ENCODE measurements at regions not wholly inside any gene's neighbourhood (a gene's known extent, or its start where the extent isn't known, plus 50 kb on each side); places are given as distances from the start of the nearest gene placed in this dataset.
"Not testable (repeated sequence)": the region's sequence is repeated elsewhere in the genome, so short reads cannot be mapped to it uniquely, and the experiment has no call there.

GRCh38 chr19:28697308-28697707, 515.6 kb downstream of the UQCRFS1 start:
- no peaks in the 10 kb centered on the region for H4K20me1 ChIP-seq (ENCODE audit: insufficient read depth, low read length, poor library complexity, severe bottlenecking)
- TF ChIP-seq CTCF (conservative IDR thresholded peaks at IDR 0.05; ENCODE audit: low read length), result no peak
- TF ChIP-seq EZH2phosphoT487 (IDR thresholded peaks at IDR 0.05; ENCODE audit: borderline replicate concordance), result no peak

GRCh38 chr19:28694812-28695211, 518.1 kb downstream of the UQCRFS1 start:
- H3K27me3 ChIP-seq (ENCODE audit: insufficient read depth, low read length, poor library complexity, severe bottlenecking), result no peaks in the 10 kb centered on the region
- no peak for TF ChIP-seq CTCF (conservative IDR thresholded peaks at IDR 0.05; ENCODE audit: low read length)
- no peak for TF ChIP-seq EZH2phosphoT487 (IDR thresholded peaks at IDR 0.05; ENCODE audit: borderline replicate concordance)
- H3K4me1 ChIP-seq (ENCODE audit: insufficient read depth, low read length, poor library complexity, severe bottlenecking), result no peaks in the 10 kb centered on the region
- H3K4me2 ChIP-seq (ENCODE audit: low read depth, low read length, poor library complexity, severe bottlenecking), result no peak overlapping the region
- H3F3A ChIP-seq (ENCODE audit: low read depth), result no peaks in the 10 kb centered on the region
- no peak overlapping the region for H3K9ac ChIP-seq (ENCODE audit: low read depth, low read length, poor library complexity, severe bottlenecking)
- H3K9me2 ChIP-seq (replicated peaks; ENCODE audit: low read depth, low read length), result no peaks in the 10 kb centered on the region
- H3K36me3 ChIP-seq (ENCODE audit: insufficient read depth, low read length), result no peaks in the 10 kb centered on the region
- H4K20me1 ChIP-seq (ENCODE audit: insufficient read depth, low read length, poor library complexity, severe bottlenecking), result no peaks in the 10 kb centered on the region
- no peak overlapping the region for H3K4me3 ChIP-seq (ENCODE audit: low read length, poor library complexity, severe bottlenecking)
- H2AFZ ChIP-seq (ENCODE audit: low read length), result no peak overlapping the region
- H3K9me3 ChIP-seq (ENCODE audit: insufficient read depth, low read depth, low read length), result no peaks in the 10 kb centered on the region; the same call in 1 of the 2 replicates
- no peaks in the 10 kb centered on the region for H3K79me2 ChIP-seq (ENCODE audit: insufficient read depth, low read length)

More at GRCh38 chr19:28697308-28697707, 515.6 kb downstream of the UQCRFS1 start:
- Histone ChIP-seq H3F3A (ENCODE audit: low read depth) (no peaks in the 10 kb centered on the region), H3K36me3 (ENCODE audit: insufficient read depth, low read length) (no peaks in the 10 kb centered on the region), H3K9me3 (ENCODE audit: insufficient read depth, low read depth, low read length) (no peaks in the 10 kb centered on the region; the same call in 1 of the 2 replicates), H3K9me2 (replicated peaks; ENCODE audit: low read depth, low read length) (no peaks in the 10 kb centered on the region), H2AFZ (ENCODE audit: low read length) (no peak overlapping the region), H3K79me2 (ENCODE audit: insufficient read depth, low read length) (no peaks in the 10 kb centered on the region), H3K9ac (ENCODE audit: low read depth, low read length, poor library complexity, severe bottlenecking) (no peak overlapping the region), H3K4me2 (ENCODE audit: low read depth, low read length, poor library complexity, severe bottlenecking) (no peak overlapping the region), H3K4me1 (ENCODE audit: insufficient read depth, low read length, poor library complexity, severe bottlenecking) (no peaks in the 10 kb centered on the region), H3K4me3 (ENCODE audit: low read length, poor library complexity, severe bottlenecking) (no peak overlapping the region), H3K27me3 (ENCODE audit: insufficient read depth, low read length, poor library complexity, severe bottlenecking) (no peaks in the 10 kb centered on the region)

DNA sequence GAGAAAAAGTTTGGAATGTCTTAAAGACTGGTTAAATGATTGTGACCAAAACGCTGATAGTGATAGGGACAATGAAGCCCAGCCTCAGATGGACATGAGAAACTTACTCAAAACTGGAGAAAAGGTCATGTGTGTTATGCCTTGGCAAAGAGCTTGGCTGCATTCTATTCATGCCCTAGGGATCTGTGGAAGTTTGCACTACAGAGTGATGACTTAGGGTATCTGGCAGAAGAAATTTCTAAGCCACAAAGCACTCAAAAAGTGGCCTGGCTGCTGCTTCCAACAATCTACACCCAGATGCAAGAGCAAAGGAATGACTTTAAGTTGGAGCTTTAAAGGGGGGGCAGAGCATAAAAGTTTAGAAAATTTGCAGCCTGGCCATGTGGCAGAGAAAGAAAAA, 521.3 kb downstream of the UQCRFS1 start:
- Histone ChIP-seq H3K9me3 (ENCODE audit: insufficient read depth, low read depth, low read length) (no peaks in the 10 kb centered on the region; the same call in 1 of the 2 replicates), H3K79me2 (ENCODE audit: insufficient read depth, low read length) (no peaks in the 10 kb centered on the region), H3K9ac (ENCODE audit: low read depth, low read length, poor library complexity, severe bottlenecking) (no peak overlapping the region), H3K27me3 (ENCODE audit: insufficient read depth, low read length, poor library complexity, severe bottlenecking) (no peaks in the 10 kb centered on the region), H3K36me3 (ENCODE audit: insufficient read depth, low read length) (no peaks in the 10 kb centered on the region), H3K4me3 (ENCODE audit: low read length, poor library complexity, severe bottlenecking) (no peak overlapping the region), H3F3A (ENCODE audit: low read depth) (no peaks in the 10 kb centered on the region), H3K4me1 (ENCODE audit: insufficient read depth, low read length, poor library complexity, severe bottlenecking) (no peaks in the 10 kb centered on the region), H4K20me1 (ENCODE audit: insufficient read depth, low read length, poor library complexity, severe bottlenecking) (no peaks in the 10 kb centered on the region), H3K4me2 (ENCODE audit: low read depth, low read length, poor library complexity, severe bottlenecking) (no peak overlapping the region), H2AFZ (ENCODE audit: low read length) (no peak overlapping the region), H3K9me2 (replicated peaks; ENCODE audit: low read depth, low read length) (no peaks in the 10 kb centered on the region)
- TF ChIP-seq CTCF (conservative IDR thresholded peaks at IDR 0.05; ENCODE audit: low read length), result no peak
- TF ChIP-seq EZH2phosphoT487 (IDR thresholded peaks at IDR 0.05; ENCODE audit: borderline replicate concordance), result no peak

GRCh38 chr19:28689464-28689863, 523.5 kb downstream of the UQCRFS1 start:
- H3K27me3 ChIP-seq (ENCODE audit: insufficient read depth, low read length, poor library complexity, severe bottlenecking); H3K9me3 ChIP-seq (ENCODE audit: insufficient read depth, low read depth, low read length); H3K36me3 ChIP-seq (ENCODE audit: insufficient read depth, low read length): not testable (repeated sequence)

More at GRCh38 chr19:28689464-28689863, 523.5 kb downstream of the UQCRFS1 start:
- H3K9me2 ChIP-seq (replicated peaks; ENCODE audit: low read depth, low read length); H3K4me1 ChIP-seq (ENCODE audit: insufficient read depth, low read length, poor library complexity, severe bottlenecking); H3K9ac ChIP-seq (ENCODE audit: low read depth, low read length, poor library complexity, severe bottlenecking); H3K4me2 ChIP-seq (ENCODE audit: low read depth, low read length, poor library complexity, severe bottlenecking); H3K4me3 ChIP-seq (ENCODE audit: low read length, poor library complexity, severe bottlenecking); H2AFZ ChIP-seq (ENCODE audit: low read length); H4K20me1 ChIP-seq (ENCODE audit: insufficient read depth, low read length, poor library complexity, severe bottlenecking); H3F3A ChIP-seq (ENCODE audit: low read depth); H3K79me2 ChIP-seq (ENCODE audit: insufficient read depth, low read length): not testable (repeated sequence)

Measured in Loucy (cell line).